A172 (cell line): ENCODE measurements at regions not wholly inside any gene's neighbourhood (a gene's known extent, or its start where the extent isn't known, plus 50 kb on each side); places are given as distances from the start of the nearest gene placed in this dataset.

Experiments
- DNase-seq: peaks from one replicate; pipeline ENCODE4 v3.0.0-alpha.2; 2015; ENCODE audit warnings: low spot score

GRCh38 chr3:146308682-146309081 is 57.8 kb upstream of the PLSCR4 start:
- DNase-seq: peak; percentile 85

GRCh38 chr3:146308222-146308621 is 57.3 kb upstream of the PLSCR4 start:
- DNase-seq: peak; percentile 74

- DNase-seq: no peak
These were observed 56.5 kb upstream of the PLSCR4 start for GRCh38 chr3:146307456-146307725.

- no peak for DNase-seq
These were observed 56.0 kb upstream of the PLSCR4 start for GRCh38 chr3:146306656-146307455.

GRCh38 chr3:146305808-146306423 is 55.0 kb upstream of the PLSCR4 start:
- DNase-seq: no peak

GRCh38 chr3:146300768-146301167 is 49.9 kb upstream of the PLSCR4 start:
- no peak for DNase-seq
